Esophagus muscularis mucosa (tissue), 4 donors: ENCODE measurements at regions not wholly inside any gene's neighbourhood (a gene's known extent, or its start where the extent isn't known, plus 50 kb on each side); places are given as distances from the start of the nearest gene placed in this dataset.

ENCODE experiments used
- DNase-seq: peaks from one replicate; pipeline ENCODE4 v3.0.0-alpha.2; 2017; ENCODE audit errors: extremely low spot score
- H3K27ac ChIP-seq, 4 donors: fragments of 200-600 bp; sonication (generic); replicated peaks in 1 of 4; 1 replicate in 3 of 4; 2 replicates in 1 of 4; pipeline ENCODE4 v1.5.1; 2016 to 2019; ENCODE audit warnings: mild to moderate bottlenecking in 1 of 4
- H3K27me3 ChIP-seq, 4 donors: fragments of 200-600 bp; sonication (generic); one replicate each; pipeline versions ENCODE4 v1.5.1 to v1.6.0; 2016 to 2019
- H3K36me3 ChIP-seq, 4 donors: fragments of 200-600 bp; sonication (generic); one replicate each; pipeline ENCODE4 v1.5.1; 2016 to 2019
- H3K4me1 ChIP-seq, 4 donors: fragments of 200-600 bp; sonication (generic); one replicate each; pipeline ENCODE4 v1.5.1; 2016 to 2019
- H3K4me3 ChIP-seq, 4 donors: fragments of 200-600 bp; sonication (generic); 1 replicate in 2 of 4; 2 replicates in 2 of 4; pipeline ENCODE4 v1.5.1; 2016 to 2019; ENCODE audit warnings: mild to moderate bottlenecking in 4 of 4, moderate library complexity in 1 of 4
- H3K9me3 ChIP-seq, 4 donors: fragments of 200-600 bp; sonication (generic); 1 replicate in 3 of 4; 2 replicates in 1 of 4; pipeline ENCODE4 v1.5.1; 2016 to 2019
- CTCF ChIP-seq, 3 experiments: fragments of 200-600 bp in 2 of 3; fragments of 450-650 bp in 1 of 3; sonication (generic) in 2 of 3; IDR thresholded peaks; one replicate each; pipeline ENCODE4 v1.5.1; 2017 to 2019; ENCODE audit warnings: antibody characterized with exemption in 3 of 3, mild to moderate bottlenecking in 2 of 3, moderate library complexity in 1 of 3
- EP300 ChIP-seq: sonication (generic); formaldehyde crosslinking; IDR thresholded peaks from one replicate; pipeline ENCODE4 v1.6.1; 2017; ENCODE audit warnings: antibody characterized with exemption
- POLR2A ChIP-seq: fragments of 450-650 bp; IDR thresholded peaks from one replicate; pipeline ENCODE4 v1.6.1; 2017; ENCODE audit warnings: antibody characterized with exemption, moderate library complexity, mild to moderate bottlenecking, low read depth
- POLR2AphosphoS5 ChIP-seq, 2 donors: sonication (generic); formaldehyde crosslinking; IDR thresholded peaks; one replicate each; pipeline ENCODE4 v1.6.1; 2017; ENCODE audit warnings: antibody characterized with exemption in 2 of 2
- WGBS: methylation state at CpG from one replicate; pipeline ENCODE4 v1.1.5; 2018; 5-methylcytosine and 5-hydroxymethylcytosine counted together
- intact Hi-C: fragments of 100-400 bp; cut with DNase I; formaldehyde crosslinking; loops from one replicate; pipeline ENCODE4 v1.15.1; 2023

- H3K4me3 ChIP-seq: no peak overlapping the region
- H3K9me3 ChIP-seq: no peaks in the 10 kb centered on the region
- TF ChIP-seq POLR2A: no peak
- DNase-seq: no peak
- peaks cover 0 to 5% (median 0%) of the 10 kb centered on the region in 4 donors for H3K4me1 ChIP-seq
- H3K36me3 ChIP-seq: no peaks in the 10 kb centered on the region
- intact Hi-C loops: no loop called here
- H3K27ac ChIP-seq: no peak overlapping the region
- no peaks in the 10 kb centered on the region for H3K27me3 ChIP-seq
- WGBS: 85% methylated on average over 4 of the region's 4 CpGs
Measured at GRCh38 chr10:33802566-33802965, 468.1 kb upstream of the NRP1 start.

- WGBS: 100% methylated on average over 2 of the region's 2 CpGs
- TF ChIP-seq CTCF (IDR thresholded peaks at IDR 0.05) (no peak), EP300 (no peak), POLR2A (no peak), POLR2AphosphoS5 (IDR thresholded peaks at IDR 0.05) (no peak)
- Histone ChIP-seq H3K27me3 (no peaks in the 10 kb centered on the region), H3K9me3 (no peaks in the 10 kb centered on the region), H3K27ac (no peak overlapping the region), H3K4me3 (no peak overlapping the region), H3K4me1 (peaks cover 0 to 5% (median 0%) of the 10 kb centered on the region in 4 donors), H3K36me3 (no peaks in the 10 kb centered on the region)
- intact Hi-C loops: no loop called here
- no peak for DNase-seq
Measured at GRCh38 chr10:33801705-33802104, 467.2 kb upstream of the NRP1 start.

- DNase-seq: no peak
- no peaks in the 10 kb centered on the region for H3K9me3 ChIP-seq
- H3K27me3 ChIP-seq: no peaks in the 10 kb centered on the region
- H3K4me3 ChIP-seq: no peak overlapping the region
- peaks cover 0 to 5% (median 0%) of the 10 kb centered on the region in 4 donors for H3K4me1 ChIP-seq
- intact Hi-C loops: no loop called here
- TF ChIP-seq POLR2AphosphoS5 (IDR thresholded peaks at IDR 0.05): no peak
- no peak for TF ChIP-seq POLR2A
- no peak for TF ChIP-seq EP300
- H3K36me3 ChIP-seq: no peaks in the 10 kb centered on the region
- H3K27ac ChIP-seq: no peak overlapping the region
Measured at GRCh38 chr10:33800986-33801385, 466.5 kb upstream of the NRP1 start.

- H3K9me3 ChIP-seq: no peaks in the 10 kb centered on the region
- 76% methylated on average over 5 of the region's 5 CpGs for WGBS
- H3K4me1 ChIP-seq: peaks cover 0 to 5% (median 0%) of the 10 kb centered on the region in 4 donors
- no peak for TF ChIP-seq EP300
- no peak for TF ChIP-seq POLR2AphosphoS5 (IDR thresholded peaks at IDR 0.05)
- TF ChIP-seq CTCF (IDR thresholded peaks at IDR 0.05): no peak
- TF ChIP-seq POLR2A: no peak
- intact Hi-C loops: no loop called here
- no peak for DNase-seq
- H3K27ac ChIP-seq: no peak overlapping the region
- H3K4me3 ChIP-seq: no peak overlapping the region
- H3K27me3 ChIP-seq: no peaks in the 10 kb centered on the region
- H3K36me3 ChIP-seq: no peaks in the 10 kb centered on the region
Measured at GRCh38 chr10:33800545-33800944, 466.1 kb upstream of the NRP1 start.

GRCh38 chr10:33799944-33800323 lies 465.5 kb upstream of the NRP1 start:
- WGBS: 99% methylated on average over 5 of the region's 5 CpGs
- Histone ChIP-seq H3K9me3 (no peaks in the 10 kb centered on the region), H3K4me1 (peaks cover 0 to 5% (median 0%) of the 10 kb centered on the region in 4 donors), H3K27me3 (no peaks in the 10 kb centered on the region), H3K36me3 (no peaks in the 10 kb centered on the region), H3K27ac (no peak overlapping the region), H3K4me3 (no peak overlapping the region)
- intact Hi-C loops: no loop called here
- no peak for DNase-seq
- TF ChIP-seq POLR2A (no peak), CTCF (IDR thresholded peaks at IDR 0.05) (no peak), EP300 (no peak), POLR2AphosphoS5 (IDR thresholded peaks at IDR 0.05) (no peak)

GRCh38 chr10:33799281-33799943 lies 464.9 kb upstream of the NRP1 start:
- H3K27ac ChIP-seq: no peak overlapping the region
- H3K4me3 ChIP-seq: no peak overlapping the region
- 57% methylated on average over 4 of the region's 4 CpGs for WGBS

More at GRCh38 chr10:33799281-33799943, 464.9 kb upstream of the NRP1 start:
- Histone ChIP-seq H3K27me3 (no peaks in the 10 kb centered on the region), H3K36me3 (no peaks in the 10 kb centered on the region), H3K9me3 (no peaks in the 10 kb centered on the region), H3K4me1 (peaks cover 0 to 5% (median 0%) of the 10 kb centered on the region in 4 donors)
- intact Hi-C loops: no loop called here
- TF ChIP-seq EP300 (no peak), POLR2AphosphoS5 (IDR thresholded peaks at IDR 0.05) (no peak), POLR2A (no peak), CTCF (IDR thresholded peaks at IDR 0.05) (no peak)
- DNase-seq: no peak
